ENCODE measurements at regions not wholly inside any gene's neighbourhood (a gene's known extent, or its start where the extent isn't known, plus 50 kb on each side); places are given as distances from the start of the nearest gene placed in this dataset.

GRCh38 chr4:85367815-85368214 lies 107.1 kb upstream of the ARHGAP24 start:
- no peak overlapping the region for H2AFZ ChIP-seq (ENCODE audit: low read length)
- no peak overlapping the region for H3K27ac ChIP-seq (ENCODE audit: low read length)
- no peaks in the 10 kb centered on the region for H3K4me1 ChIP-seq (ENCODE audit: low read length)
- H3K4me2 ChIP-seq (ENCODE audit: low read depth, low read length), result no peak overlapping the region
- no peaks in the 10 kb centered on the region for H3K79me2 ChIP-seq (ENCODE audit: low read length)
- no peaks in the 10 kb centered on the region for H4K20me1 ChIP-seq (ENCODE audit: insufficient read depth, low read length)
- no peak overlapping the region for H3K9ac ChIP-seq (ENCODE audit: low read length)
- DNase-seq, result no peak
- no peaks in the 10 kb centered on the region for H3K27me3 ChIP-seq (replicated peaks; ENCODE audit: insufficient read depth, low read length)
- no peak overlapping the region for H3K4me3 ChIP-seq (ENCODE audit: low read length)
- no peaks in the 10 kb centered on the region for H3K9me3 ChIP-seq (replicated peaks; ENCODE audit: insufficient read depth, low read length)
- H3F3A ChIP-seq (ENCODE audit: insufficient read depth, low read length), result no peaks in the 10 kb centered on the region
- H3K9me2 ChIP-seq (replicated peaks; ENCODE audit: insufficient read depth, low read length), result no peaks in the 10 kb centered on the region
- no peaks in the 10 kb centered on the region for H3K36me3 ChIP-seq (replicated peaks; ENCODE audit: insufficient read depth, low read length)
- TF ChIP-seq CTCF (IDR thresholded peaks at IDR 0.05; ENCODE audit: low read length), result no peak
- TF ChIP-seq EZH2 (optimal IDR thresholded peaks at IDR 0.05; ENCODE audit: low read depth, low read length), result no peak
- TF ChIP-seq EZH2phosphoT487 (IDR thresholded peaks at IDR 0.05; ENCODE audit: low read length), result no peak

GRCh38 chr4:85368240-85368639 lies 106.7 kb upstream of the ARHGAP24 start:
- no peak for DNase-seq
- Histone ChIP-seq H3K79me2 (ENCODE audit: low read length) (no peaks in the 10 kb centered on the region), H2AFZ (ENCODE audit: low read length) (no peak overlapping the region), H3K27ac (ENCODE audit: low read length) (no peak overlapping the region), H3K4me2 (ENCODE audit: low read depth, low read length) (no peak overlapping the region), H3K4me1 (ENCODE audit: low read length) (no peaks in the 10 kb centered on the region), H3K9me2 (replicated peaks; ENCODE audit: insufficient read depth, low read length) (no peaks in the 10 kb centered on the region), H3K4me3 (ENCODE audit: low read length) (no peak overlapping the region), H3K36me3 (replicated peaks; ENCODE audit: insufficient read depth, low read length) (no peaks in the 10 kb centered on the region), H3K9ac (ENCODE audit: low read length) (no peak overlapping the region), H3F3A (ENCODE audit: insufficient read depth, low read length) (no peaks in the 10 kb centered on the region), H3K27me3 (replicated peaks; ENCODE audit: insufficient read depth, low read length) (no peaks in the 10 kb centered on the region), H4K20me1 (ENCODE audit: insufficient read depth, low read length) (no peaks in the 10 kb centered on the region), H3K9me3 (replicated peaks; ENCODE audit: insufficient read depth, low read length) (no peaks in the 10 kb centered on the region)
- TF ChIP-seq EZH2phosphoT487 (IDR thresholded peaks at IDR 0.05; ENCODE audit: low read length) (no peak), CTCF (IDR thresholded peaks at IDR 0.05; ENCODE audit: low read length) (no peak), EZH2 (optimal IDR thresholded peaks at IDR 0.05; ENCODE audit: low read depth, low read length) (no peak)

GRCh38 chr4:85368932-85369331 lies 106.0 kb upstream of the ARHGAP24 start:
- H3K36me3 ChIP-seq (replicated peaks; ENCODE audit: insufficient read depth, low read length), result no peaks in the 10 kb centered on the region
- H3K4me3 ChIP-seq (ENCODE audit: low read length), result no peak overlapping the region
- no peaks in the 10 kb centered on the region for H3K9me3 ChIP-seq (replicated peaks; ENCODE audit: insufficient read depth, low read length)
- no peak overlapping the region for H3K4me2 ChIP-seq (ENCODE audit: low read depth, low read length)
- H3K27ac ChIP-seq (ENCODE audit: low read length), result no peak overlapping the region
- H3K4me1 ChIP-seq (ENCODE audit: low read length), result no peaks in the 10 kb centered on the region
- H2AFZ ChIP-seq (ENCODE audit: low read length), result no peak overlapping the region
- no peak overlapping the region for H3K9ac ChIP-seq (ENCODE audit: low read length)
- no peaks in the 10 kb centered on the region for H3F3A ChIP-seq (ENCODE audit: insufficient read depth, low read length)
- H3K9me2 ChIP-seq (replicated peaks; ENCODE audit: insufficient read depth, low read length), result no peaks in the 10 kb centered on the region
- DNase-seq, result no peak
- H4K20me1 ChIP-seq (ENCODE audit: insufficient read depth, low read length), result no peaks in the 10 kb centered on the region
- H3K79me2 ChIP-seq (ENCODE audit: low read length), result no peaks in the 10 kb centered on the region
- TF ChIP-seq CTCF (IDR thresholded peaks at IDR 0.05; ENCODE audit: low read length) (no peak), EZH2 (optimal IDR thresholded peaks at IDR 0.05; ENCODE audit: low read depth, low read length) (no peak), EZH2phosphoT487 (IDR thresholded peaks at IDR 0.05; ENCODE audit: low read length) (no peak)
- H3K27me3 ChIP-seq (replicated peaks; ENCODE audit: insufficient read depth, low read length), result no peaks in the 10 kb centered on the region
